CD4-positive, alpha-beta memory T cell (primary cell): ENCODE measurements at regions not wholly inside any gene's neighbourhood (a gene's known extent, or its start where the extent isn't known, plus 50 kb on each side); places are given as distances from the start of the nearest gene placed in this dataset.
A peak's percentile ranks its signal among the peaks of the same experiment; 100 is the strongest.

Experiments used
- CTCF ChIA-PET: fragments of 350-600 bp; sonication (Branson Sonifier 250); formaldehyde crosslinking; loops from one replicate; lab custom pipeline; 2021; ENCODE audit warnings: inconsistent platforms; ENCODE audit not compliant: partially characterized antibody; lab: Charles Lee
- POLR2A ChIA-PET: fragments of 350-600 bp; sonication (Branson Sonifier 250); formaldehyde crosslinking; loops from one replicate; lab custom pipeline; 2021; ENCODE audit not compliant: partially characterized antibody; lab: Charles Lee
- DNase-seq, 5 donors: peaks; one replicate each; pipeline versions ENCODE4 v3.0.0 to v3.0.0-alpha.2; 2020 to 2022; ENCODE audit warnings: mixed read lengths in 1 of 5
- H3K27ac ChIP-seq: one replicate; pipeline ENCODE4 v1.7.0; 2013; ENCODE audit warnings: low read depth, low read length
- H3K27me3 ChIP-seq: 2 replicates; pipeline ENCODE4 v1.7.0; 2013; ENCODE audit warnings: mild to moderate bottlenecking, low read length, moderate library complexity; ENCODE audit not compliant: insufficient read depth
- H3K36me3 ChIP-seq: 2 replicates; pipeline ENCODE4 v1.7.0; 2013; ENCODE audit warnings: mild to moderate bottlenecking, low read length, moderate library complexity; ENCODE audit not compliant: insufficient read depth
- H3K4me1 ChIP-seq: 2 replicates; pipeline ENCODE4 v1.7.0; 2013; ENCODE audit warnings: mild to moderate bottlenecking, low read length, moderate library complexity; ENCODE audit not compliant: insufficient read depth
- H3K4me3 ChIP-seq, 2 donors: one replicate each; pipeline ENCODE4 v1.7.0; 2013; ENCODE audit warnings: low read length in 2 of 2, mild to moderate bottlenecking in 1 of 2
- H3K9me3 ChIP-seq, 2 donors: one replicate each; pipeline ENCODE4 v1.7.0; 2013; ENCODE audit warnings: low read length in 2 of 2, control low read depth in 1 of 2; ENCODE audit not compliant: control insufficient read depth in 1 of 2
- H3K27ac Mint-ChIP-seq, 7 donors: one replicate each; pipeline ENCODE4 v1.8.0; 2020 to 2021; ENCODE audit warnings: mixed read lengths in 7 of 7, mild to moderate bottlenecking in 6 of 7, inconsistent platforms in 3 of 7, moderate library complexity in 3 of 7
- H3K27me3 Mint-ChIP-seq, 2 donors: one replicate each; pipeline ENCODE4 v1.8.0; 2020 to 2021; ENCODE audit warnings: mixed read lengths in 2 of 2
- H3K36me3 Mint-ChIP-seq, 2 donors: one replicate each; pipeline ENCODE4 v1.8.0; 2020 to 2021; ENCODE audit warnings: mixed read lengths in 2 of 2, inconsistent platforms in 1 of 2, mild to moderate bottlenecking in 1 of 2
- H3K4me1 Mint-ChIP-seq, 4 donors: one replicate each; pipeline ENCODE4 v1.8.0; 2020 to 2021; ENCODE audit warnings: mixed read lengths in 4 of 4, mild to moderate bottlenecking in 1 of 4
- H3K4me3 Mint-ChIP-seq, 8 donors: one replicate each; pipeline ENCODE4 v1.8.0; 2020 to 2021; ENCODE audit warnings: mixed read lengths in 8 of 8, mild to moderate bottlenecking in 7 of 8, moderate library complexity in 6 of 8, inconsistent platforms in 3 of 8
- H3K9me3 Mint-ChIP-seq, 8 donors: one replicate each; pipeline ENCODE4 v1.8.0; 2020 to 2021; ENCODE audit warnings: mixed read lengths in 8 of 8, mild to moderate bottlenecking in 5 of 8, inconsistent platforms in 3 of 8, moderate library complexity in 1 of 8
- intact Hi-C: fragments of 100-400 bp; cut with micrococcal nuclease; formaldehyde crosslinking; loops from one replicate; pipeline ENCODE4 v1.15.1; 2023

DNA sequence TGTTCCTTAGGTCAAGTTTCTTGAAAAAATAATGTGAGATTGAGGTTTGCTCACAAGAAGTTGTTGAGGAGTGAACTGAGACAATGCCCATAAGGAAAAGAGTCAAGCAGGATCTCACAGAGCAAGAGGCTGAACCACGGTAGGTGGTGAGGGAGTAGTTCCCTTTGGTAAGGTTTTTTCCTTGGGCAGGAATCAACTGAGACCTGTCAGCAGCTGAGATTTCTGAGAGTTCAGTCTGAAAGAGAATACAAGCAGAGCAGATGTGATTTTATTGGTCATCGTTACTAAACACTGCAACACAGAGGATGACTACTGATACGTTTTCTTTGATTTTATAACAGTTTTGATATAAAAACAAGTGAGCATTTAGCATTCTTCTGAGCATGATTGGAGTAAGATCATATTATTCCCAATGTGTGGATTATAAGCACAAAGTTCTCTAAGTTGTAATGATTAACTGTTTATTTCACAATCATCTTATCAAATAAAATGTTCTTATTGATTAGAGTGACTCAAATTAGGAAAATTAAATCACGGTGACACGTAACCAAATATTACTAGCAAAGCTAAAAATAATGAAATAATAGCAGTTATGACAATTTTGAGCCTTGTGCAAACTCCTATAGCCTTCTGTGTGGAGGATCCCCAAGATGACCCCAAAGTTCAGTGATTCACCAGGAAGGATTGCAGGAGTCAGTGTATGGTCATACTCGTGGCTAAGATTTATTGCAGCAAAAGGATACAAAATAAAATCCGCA lies 346.2 kb upstream of the ZNF717 start:
- ChIA-PET POLR2A (no interaction called here), CTCF (no interaction called here)
- no peak overlapping the region for H3K4me3 ChIP-seq
- Mint-ChIP-seq H3K27ac (no peak overlapping the region), H3K36me3 (no peaks in the 10 kb centered on the region), H3K4me3 (no peak overlapping the region), H3K9me3 (peaks cover 0 to 7% (median 4%) of the 10 kb centered on the region in 8 donors), H3K27me3 (no peaks in the 10 kb centered on the region), H3K4me1 (no peaks in the 10 kb centered on the region)
- no peaks in the 10 kb centered on the region for H3K4me1 ChIP-seq
- intact Hi-C loops = no loop called here
- H3K36me3 ChIP-seq = no peaks in the 10 kb centered on the region
- H3K9me3 ChIP-seq = no peaks in the 10 kb centered on the region
- no peak for DNase-seq
- H3K27ac ChIP-seq = no peak overlapping the region
- H3K27me3 ChIP-seq = no peaks in the 10 kb centered on the region

DNA sequence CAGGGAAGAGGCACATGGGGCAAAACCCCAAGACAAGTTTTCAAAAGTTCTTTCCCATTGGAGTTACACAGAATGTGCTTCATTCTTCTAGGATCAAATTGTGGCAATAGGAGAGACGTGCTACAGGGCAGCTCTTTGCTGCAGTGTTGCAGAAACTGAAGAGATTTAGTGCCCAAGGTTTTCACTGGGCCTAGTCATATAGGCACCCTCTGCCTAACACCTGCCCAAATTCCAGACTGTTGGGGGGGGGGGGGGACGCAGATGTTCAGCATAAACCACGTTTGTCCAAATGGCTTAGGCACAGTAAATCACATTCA lies 346.8 kb upstream of the ZNF717 start:
- Mint-ChIP-seq H3K27me3 (no peaks in the 10 kb centered on the region), H3K4me1 (no peaks in the 10 kb centered on the region), H3K36me3 (no peaks in the 10 kb centered on the region), H3K4me3 (no peak overlapping the region), H3K9me3 (peaks cover 1 to 9% (median 4%) of the 10 kb centered on the region in 8 donors), H3K27ac (no peak overlapping the region)
- ChIA-PET CTCF (no interaction called here), POLR2A (no interaction called here)
- DNase-seq = no peak
- Histone ChIP-seq H3K4me3 (no peak overlapping the region), H3K9me3 (no peaks in the 10 kb centered on the region), H3K36me3 (no peaks in the 10 kb centered on the region), H3K27me3 (no peaks in the 10 kb centered on the region), H3K27ac (no peak overlapping the region), H3K4me1 (no peaks in the 10 kb centered on the region)
- intact Hi-C loops = no loop called here

DNA sequence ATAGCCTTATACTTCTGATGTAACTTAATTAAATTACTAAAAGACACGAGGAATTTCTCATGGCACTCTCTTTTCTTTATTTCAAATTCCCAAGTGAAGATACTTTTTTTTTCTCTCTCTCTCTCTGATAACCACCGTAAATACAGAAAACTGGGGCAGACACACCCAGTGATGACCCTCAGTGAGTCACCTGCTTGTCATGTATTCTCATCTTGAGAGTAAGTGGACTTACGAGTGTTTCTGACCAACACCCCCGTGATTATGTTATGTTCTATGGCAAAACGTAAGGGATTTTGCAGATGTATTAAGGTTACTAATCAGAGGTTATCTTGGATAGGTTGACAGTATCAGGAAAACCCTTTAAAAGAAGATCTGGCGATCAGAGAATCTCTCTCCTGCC lies 348.8 kb upstream of the ZNF717 start:
- intact Hi-C loops = no loop called here
- CTCF ChIA-PET = no interaction called here
- H3K4me3 ChIP-seq = no peak overlapping the region
- Mint-ChIP-seq H3K4me3 (no peak overlapping the region), H3K4me1 (no peaks in the 10 kb centered on the region), H3K27me3 (no peaks in the 10 kb centered on the region), H3K9me3 (peaks cover 1 to 9% (median 4%) of the 10 kb centered on the region in 8 donors), H3K36me3 (no peaks in the 10 kb centered on the region), H3K27ac (no peak overlapping the region)
- no peaks in the 10 kb centered on the region for H3K4me1 ChIP-seq
- no peaks in the 10 kb centered on the region for H3K27me3 ChIP-seq
- H3K9me3 ChIP-seq = no peaks in the 10 kb centered on the region
- H3K36me3 ChIP-seq = no peaks in the 10 kb centered on the region
- no peak overlapping the region for H3K27ac ChIP-seq
- no peak for DNase-seq
- POLR2A ChIA-PET = no interaction called here

DNA sequence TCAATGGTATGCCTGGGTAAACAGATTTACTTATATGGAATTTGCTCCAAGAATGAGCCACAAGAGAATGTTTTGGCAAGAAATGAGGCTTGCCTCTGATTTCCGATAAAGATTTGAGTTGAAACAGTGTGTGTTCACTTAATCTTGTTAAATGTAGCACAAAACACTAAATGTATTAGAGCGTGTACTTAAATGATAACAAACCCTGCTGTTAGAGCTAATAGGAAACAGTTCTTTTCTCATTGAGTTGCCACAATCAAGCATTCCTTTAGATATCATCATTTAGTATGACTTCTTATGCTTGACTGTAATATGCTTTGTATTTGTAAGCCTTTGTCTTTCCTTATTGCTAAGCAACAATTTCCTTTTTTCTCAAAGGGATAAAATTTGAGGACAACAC lies 353.6 kb upstream of the ZNF717 start:
- Histone ChIP-seq H3K36me3 (no peaks in the 10 kb centered on the region), H3K27me3 (no peaks in the 10 kb centered on the region), H3K27ac (no peak overlapping the region), H3K4me3 (no peak overlapping the region), H3K4me1 (no peaks in the 10 kb centered on the region), H3K9me3 (no peaks in the 10 kb centered on the region)
- Mint-ChIP-seq H3K9me3 (peaks cover 0 to 9% (median 3%) of the 10 kb centered on the region in 8 donors), H3K4me1 (no peaks in the 10 kb centered on the region), H3K27ac (no peak overlapping the region), H3K36me3 (no peaks in the 10 kb centered on the region), H3K27me3 (no peaks in the 10 kb centered on the region), H3K4me3 (no peak overlapping the region)
- POLR2A ChIA-PET = no interaction called here
- no peak for DNase-seq
- CTCF ChIA-PET = no interaction called here
- intact Hi-C loops = no loop called here

DNA sequence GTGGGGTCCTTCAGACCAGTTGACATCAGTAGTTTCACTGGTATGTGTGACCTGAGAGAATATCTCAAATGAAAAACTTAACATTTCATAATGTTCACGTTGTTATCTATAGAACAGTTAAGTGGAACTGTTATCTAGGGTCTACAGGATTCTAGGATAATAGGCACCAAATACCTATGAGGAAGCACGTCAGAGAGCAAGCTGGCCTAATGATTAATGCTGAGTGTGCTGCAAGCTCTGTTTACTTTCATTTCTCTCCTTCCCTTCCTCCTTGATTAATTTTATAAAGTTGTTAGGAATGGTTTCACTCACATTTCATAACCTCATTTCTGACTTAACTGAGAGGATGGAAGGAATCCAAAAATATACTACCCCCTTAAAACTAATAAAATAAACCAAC lies 362.5 kb upstream of the ZNF717 start:
- Mint-ChIP-seq H3K4me1 (no peaks in the 10 kb centered on the region), H3K36me3 (no peaks in the 10 kb centered on the region), H3K27ac (peak overlapping the region in 1 of 7 donors; percentile 59), H3K4me3 (no peak overlapping the region), H3K27me3 (no peaks in the 10 kb centered on the region), H3K9me3 (peaks cover 0 to 16% (median 8%) of the 10 kb centered on the region in 8 donors)
- H3K27me3 ChIP-seq = no peaks in the 10 kb centered on the region
- intact Hi-C loops = no loop called here
- POLR2A ChIA-PET = no interaction called here
- CTCF ChIA-PET = no interaction called here
- no peaks in the 10 kb centered on the region for H3K36me3 ChIP-seq
- no peaks in the 10 kb centered on the region for H3K4me1 ChIP-seq
- H3K4me3 ChIP-seq = no peak overlapping the region
- no peaks in the 10 kb centered on the region for H3K9me3 ChIP-seq
- no peak for DNase-seq
- H3K27ac ChIP-seq = no peak overlapping the region

DNA sequence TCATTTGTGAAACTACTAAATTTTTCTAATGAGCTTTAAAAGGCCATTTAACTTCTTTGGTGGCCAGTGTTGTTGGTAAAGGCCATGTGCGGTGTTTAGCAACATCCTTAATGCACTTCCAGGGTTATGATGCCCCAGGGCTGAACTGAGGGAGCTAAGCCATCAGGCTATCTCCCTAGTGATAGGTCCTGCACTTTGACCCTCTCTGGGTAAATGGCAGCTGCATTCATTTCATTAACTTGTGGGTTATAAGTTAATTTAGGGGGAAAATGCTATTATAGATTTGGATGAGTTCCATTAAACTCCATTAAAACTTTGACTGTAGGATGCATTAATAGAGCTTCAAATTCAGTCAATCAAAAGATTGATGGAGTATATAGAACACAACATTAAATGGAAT lies 366.7 kb upstream of the ZNF717 start:
- CTCF ChIA-PET = no interaction called here
- H3K27ac ChIP-seq = no peak overlapping the region
- no peaks in the 10 kb centered on the region for H3K36me3 ChIP-seq
- intact Hi-C loops = no loop called here
- H3K4me1 Mint-ChIP-seq = no peaks in the 10 kb centered on the region
- no peak overlapping the region for H3K4me3 Mint-ChIP-seq
- H3K4me1 ChIP-seq = no peaks in the 10 kb centered on the region
- H3K4me3 ChIP-seq = no peak overlapping the region
- no peaks in the 10 kb centered on the region for H3K27me3 Mint-ChIP-seq
- H3K27ac Mint-ChIP-seq = no peak overlapping the region
- H3K27me3 ChIP-seq = no peaks in the 10 kb centered on the region
- POLR2A ChIA-PET = no interaction called here
- H3K36me3 Mint-ChIP-seq = no peaks in the 10 kb centered on the region
- H3K9me3 ChIP-seq = no peaks in the 10 kb centered on the region
- peaks cover 0 to 15% (median 3%) of the 10 kb centered on the region in 8 donors for H3K9me3 Mint-ChIP-seq
- DNase-seq = no peak

DNA sequence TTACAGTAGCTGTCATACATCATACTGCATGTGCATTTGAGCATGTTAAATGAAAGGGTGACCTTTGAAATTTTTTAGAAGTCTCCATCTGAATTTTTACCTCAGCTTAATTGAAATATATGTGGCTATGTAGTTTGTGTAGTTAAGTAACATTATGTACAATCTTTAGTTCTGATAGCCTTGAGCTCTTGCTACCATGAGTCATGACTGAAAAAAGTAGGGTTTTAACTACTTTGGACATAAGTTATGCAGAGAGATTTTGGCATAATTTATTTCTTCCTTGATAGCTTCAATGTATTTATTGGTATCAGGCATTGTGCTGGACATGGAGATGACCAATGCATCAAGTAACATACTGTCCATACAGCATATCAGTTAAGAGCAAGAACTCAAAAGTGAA lies 376.5 kb upstream of the ZNF717 start:
- no peak overlapping the region for H3K27ac ChIP-seq
- H3K4me3 ChIP-seq = no peak overlapping the region
- peaks cover 0 to 3% of the 10 kb centered on the region in 2 donors for H3K9me3 ChIP-seq
- Mint-ChIP-seq H3K36me3 (no peaks in the 10 kb centered on the region), H3K4me3 (no peak overlapping the region), H3K27ac (no peak overlapping the region), H3K9me3 (peaks cover 0 to 18% (median 6%) of the 10 kb centered on the region in 8 donors), H3K4me1 (no peaks in the 10 kb centered on the region), H3K27me3 (no peaks in the 10 kb centered on the region)
- DNase-seq = no peak
- H3K27me3 ChIP-seq = no peaks in the 10 kb centered on the region
- intact Hi-C loops = no loop called here
- ChIA-PET CTCF (no interaction called here), POLR2A (no interaction called here)
- H3K4me1 ChIP-seq = no peaks in the 10 kb centered on the region
- H3K36me3 ChIP-seq = no peaks in the 10 kb centered on the region

DNA sequence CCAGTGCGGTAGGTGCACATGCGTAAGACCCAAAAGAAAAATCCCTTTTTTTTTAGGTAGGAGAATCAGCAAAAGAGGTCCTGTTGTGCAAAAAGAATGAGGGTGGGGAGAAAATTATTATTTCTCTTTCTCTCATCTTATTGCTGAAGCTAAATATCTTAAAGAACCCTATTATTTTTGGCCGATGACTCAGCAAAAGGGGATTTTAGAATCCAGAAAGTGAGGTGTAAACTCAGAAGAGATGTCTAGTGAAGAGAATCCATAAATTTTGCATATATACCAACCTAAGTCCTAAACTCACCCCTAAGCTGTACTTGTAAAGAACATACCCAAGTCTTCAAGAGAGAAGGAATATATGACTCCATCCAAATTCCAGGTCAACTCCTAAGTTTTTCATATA lies 386.3 kb upstream of the ZNF717 start:
- no peaks in the 10 kb centered on the region for H3K27me3 Mint-ChIP-seq
- ChIA-PET CTCF (no interaction called here), POLR2A (no interaction called here)
- Histone ChIP-seq H3K4me3 (no peak overlapping the region), H3K27ac (no peak overlapping the region), H3K36me3 (no peaks in the 10 kb centered on the region), H3K9me3 (no peaks in the 10 kb centered on the region), H3K4me1 (no peaks in the 10 kb centered on the region), H3K27me3 (no peaks in the 10 kb centered on the region)
- intact Hi-C loops = no loop called here
- no peak overlapping the region for H3K4me3 Mint-ChIP-seq
- no peaks in the 10 kb centered on the region for H3K36me3 Mint-ChIP-seq
- no peak overlapping the region for H3K27ac Mint-ChIP-seq
- DNase-seq = no peak
- peaks cover 4 to 28% (median 14%) of the 10 kb centered on the region in 8 donors for H3K9me3 Mint-ChIP-seq
- no peaks in the 10 kb centered on the region for H3K4me1 Mint-ChIP-seq
